ENCODE measurements at regions not wholly inside any gene's neighbourhood (a gene's known extent, or its start where the extent isn't known, plus 50 kb on each side); places are given as distances from the start of the nearest gene placed in this dataset.

GRCh38 chr2:225794652-225795400 is 395.3 kb downstream of the NYAP2 start:
- no peak overlapping the region for H3T11ph ChIP-seq (ENCODE audit: low read length)
- H3K4me3 Mint-ChIP-seq = no peak overlapping the region
- no peak overlapping the region for H2BK120ac ChIP-seq (ENCODE audit: low read depth, low read length, poor library complexity, severe bottlenecking)
- TF ChIP-seq, protein P1, sequence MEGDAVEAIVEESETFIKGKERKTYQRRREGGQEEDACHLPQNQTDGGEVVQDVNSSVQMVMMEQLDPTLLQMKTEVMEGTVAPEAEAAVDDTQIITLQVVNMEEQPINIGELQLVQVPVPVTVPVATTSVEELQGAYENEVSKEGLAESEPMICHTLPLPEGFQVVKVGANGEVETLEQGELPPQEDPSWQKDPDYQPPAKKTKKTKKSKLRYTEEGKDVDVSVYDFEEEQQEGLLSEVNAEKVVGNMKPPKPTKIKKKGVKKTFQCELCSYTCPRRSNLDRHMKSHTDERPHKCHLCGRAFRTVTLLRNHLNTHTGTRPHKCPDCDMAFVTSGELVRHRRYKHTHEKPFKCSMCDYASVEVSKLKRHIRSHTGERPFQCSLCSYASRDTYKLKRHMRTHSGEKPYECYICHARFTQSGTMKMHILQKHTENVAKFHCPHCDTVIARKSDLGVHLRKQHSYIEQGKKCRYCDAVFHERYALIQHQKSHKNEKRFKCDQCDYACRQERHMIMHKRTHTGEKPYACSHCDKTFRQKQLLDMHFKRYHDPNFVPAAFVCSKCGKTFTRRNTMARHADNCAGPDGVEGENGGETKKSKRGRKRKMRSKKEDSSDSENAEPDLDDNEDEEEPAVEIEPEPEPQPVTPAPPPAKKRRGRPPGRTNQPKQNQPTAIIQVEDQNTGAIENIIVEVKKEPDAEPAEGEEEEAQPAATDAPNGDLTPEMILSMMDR (conservative IDR thresholded peaks at IDR 0.05) = no peak
- H2BK20ac ChIP-seq (ENCODE audit: low read depth, low read length, poor library complexity, severe bottlenecking) = no peak overlapping the region
- no peaks in the 10 kb centered on the region for H3K79me2 ChIP-seq (ENCODE audit: insufficient read depth, low read length)
- H2AK5ac ChIP-seq (ENCODE audit: insufficient read length, low read length) = no peak overlapping the region
- H3K9me3 ChIP-seq (ENCODE audit: control insufficient read depth, low read depth, low read length) = no peaks in the 10 kb centered on the region
- no peaks in the 10 kb centered on the region for H3K23me2 ChIP-seq (ENCODE audit: insufficient read length, low read depth, low read length, poor library complexity, severe bottlenecking)
- H3K27me3 Mint-ChIP-seq (ENCODE audit: low read depth) = no peaks in the 10 kb centered on the region
- no peak overlapping the region for H4K91ac ChIP-seq (ENCODE audit: insufficient read length, low read depth, low read length)
- no peaks in the 10 kb centered on the region for H3K36me3 Mint-ChIP-seq (ENCODE audit: insufficient read depth in 1 of 3, low read depth in 3 of 3)
- H4K5ac ChIP-seq (ENCODE audit: insufficient read length, low read depth, low read length) = no peak overlapping the region
- no peak overlapping the region for H4K8ac ChIP-seq (replicated peaks; ENCODE audit: insufficient read length, low read depth, low read length)
- H2BK5ac ChIP-seq (ENCODE audit: insufficient read length, low read length) = no peak overlapping the region
- no peaks in the 10 kb centered on the region for H4K20me1 ChIP-seq (ENCODE audit: control insufficient read depth, insufficient read depth, insufficient read length)
- H3K27ac Mint-ChIP-seq = no peak overlapping the region
- no peak overlapping the region for H3K27ac ChIP-seq (ENCODE audit: insufficient read length, low read depth, low read length)
- no peak overlapping the region for H2BK15ac ChIP-seq (ENCODE audit: low read depth, low read length)
- no peak overlapping the region for H3K23ac ChIP-seq (ENCODE audit: insufficient read length, low read depth, low read length)
- no peak overlapping the region for H3K14ac ChIP-seq (ENCODE audit: insufficient read depth, low read length)
- no peak overlapping the region for H2AFZ ChIP-seq (ENCODE audit: low read length)
- no peak overlapping the region for H3K4me2 ChIP-seq (ENCODE audit: insufficient read depth, insufficient read length, low read length)
- no peak overlapping the region for H3K4ac ChIP-seq (ENCODE audit: low read depth, low read length)
- no peaks in the 10 kb centered on the region for H3K4me1 Mint-ChIP-seq
- H3K4me1 ChIP-seq (ENCODE audit: insufficient read depth, low read length) = no peaks in the 10 kb centered on the region
- no peak overlapping the region for H2BK12ac ChIP-seq (ENCODE audit: insufficient read length, low read depth, low read length)
- WGBS (ENCODE audit: extremely low coverage, insufficient read length, low lambda C conversion rate) = no CpG with 5 or more reads among the region's 2 CpGs
- no peak overlapping the region for H3K18ac ChIP-seq (ENCODE audit: insufficient read length, low read depth, low read length)
- H3K56ac ChIP-seq (ENCODE audit: insufficient read length, low read depth, low read length) = no peak overlapping the region
- no peaks in the 10 kb centered on the region for H3K9me3 Mint-ChIP-seq
- DNase-seq = no peak
- no peaks in the 10 kb centered on the region for H3K27me3 ChIP-seq (ENCODE audit: insufficient read depth, low read length)
- H3K9ac ChIP-seq (ENCODE audit: extremely low read depth, insufficient read length, low read length) = no peak overlapping the region
- H3K79me1 ChIP-seq (ENCODE audit: insufficient read depth, low read depth, low read length, poor library complexity, severe bottlenecking) = no peaks in the 10 kb centered on the region

Measured in H9 (cell line).